NCI-H1694 treated with DMSO at 0.1 percent for 48 hours (cell line): ENCODE measurements at regions not wholly inside any gene's neighbourhood (a gene's known extent, or its start where the extent isn't known, plus 50 kb on each side); places are given as distances from the start of the nearest gene placed in this dataset.
"Not testable (repeated sequence)": the region's sequence is repeated elsewhere in the genome, so short reads cannot be mapped to it uniquely, and the experiment has no call there.

Experiments used
- DNase-seq: peaks from one replicate; lab custom pipeline; 2025; lab: John Stamatoyannopoulos, UW

- DNase-seq = no peak
Observed at GRCh38 chr5:164206196-164206595, 700.8 kb downstream of the MAT2B start.

- no peak for DNase-seq
Observed at GRCh38 chr5:164207646-164208045, 702.2 kb downstream of the MAT2B start.

- no peak for DNase-seq
Observed at GRCh38 chr5:164210491-164210890, 705.1 kb downstream of the MAT2B start.

GRCh38 chr5:164214698-164215097 is 709.3 kb downstream of the MAT2B start:
- DNase-seq = no peak

- DNase-seq = no peak
Observed at GRCh38 chr5:164217464-164217863, 712.0 kb downstream of the MAT2B start.

GRCh38 chr5:164220522-164220921 is 715.1 kb downstream of the MAT2B start:
- DNase-seq = no peak

- no peak for DNase-seq
Observed at GRCh38 chr5:164224236-164224635, 718.8 kb downstream of the MAT2B start.

GRCh38 chr5:164224772-164225171 is 719.4 kb downstream of the MAT2B start:
- no peak for DNase-seq

- no peak for DNase-seq
Observed at GRCh38 chr5:164230341-164230740, 724.9 kb downstream of the MAT2B start.

- DNase-seq = no peak
Observed at GRCh38 chr5:164233791-164234190, 728.4 kb downstream of the MAT2B start.

GRCh38 chr5:164234321-164234720 is 728.9 kb downstream of the MAT2B start:
- no peak for DNase-seq

GRCh38 chr5:164235300-164235891 is 730.0 kb downstream of the MAT2B start:
- DNase-seq = no peak

- DNase-seq = no peak
Observed at GRCh38 chr5:164237486-164237885, 732.1 kb downstream of the MAT2B start.

- DNase-seq = not testable (repeated sequence)
Observed at GRCh38 chr5:164251781-164252180, 746.4 kb downstream of the MAT2B start.

- DNase-seq = no peak
Observed at GRCh38 chr5:164253764-164254163, 748.3 kb downstream of the MAT2B start.

- DNase-seq = no peak
Observed at GRCh38 chr5:164255598-164256213, 750.3 kb downstream of the MAT2B start.

- no peak for DNase-seq
Observed at GRCh38 chr5:164256351-164256750, 750.9 kb downstream of the MAT2B start.

- DNase-seq = no peak
Observed at GRCh38 chr5:164256954-164257353, 751.5 kb downstream of the MAT2B start.

- no peak for DNase-seq
Observed at GRCh38 chr5:164265566-164265965, 760.1 kb downstream of the MAT2B start.

GRCh38 chr5:164266571-164266970 is 761.2 kb downstream of the MAT2B start:
- no peak for DNase-seq

- DNase-seq = no peak
Observed at GRCh38 chr5:164277720-164278119, 772.3 kb downstream of the MAT2B start.

- DNase-seq = no peak
Observed at GRCh38 chr5:164289526-164289925, 784.1 kb downstream of the MAT2B start.

GRCh38 chr5:164296603-164297080 is 791.2 kb downstream of the MAT2B start:
- DNase-seq = no peak

- DNase-seq = no peak
Observed at GRCh38 chr5:164298165-164298564, 792.7 kb downstream of the MAT2B start.
